GM19372 (cell line): ENCODE measurements at regions not wholly inside any gene's neighbourhood (a gene's known extent, or its start where the extent isn't known, plus 50 kb on each side); places are given as distances from the start of the nearest gene placed in this dataset.
"Not testable (repeated sequence)": the region's sequence is repeated elsewhere in the genome, so short reads cannot be mapped to it uniquely, and the experiment has no call there.

Source experiments
- ATAC-seq: cut with Tn5 transposase; IDR thresholded peaks from one replicate; pipeline ENCODE4 v1.9.1; 2021; ENCODE audit warnings: mild to moderate bottlenecking, low read depth, moderate library complexity; ENCODE audit not compliant: unreplicated experiment

DNA sequence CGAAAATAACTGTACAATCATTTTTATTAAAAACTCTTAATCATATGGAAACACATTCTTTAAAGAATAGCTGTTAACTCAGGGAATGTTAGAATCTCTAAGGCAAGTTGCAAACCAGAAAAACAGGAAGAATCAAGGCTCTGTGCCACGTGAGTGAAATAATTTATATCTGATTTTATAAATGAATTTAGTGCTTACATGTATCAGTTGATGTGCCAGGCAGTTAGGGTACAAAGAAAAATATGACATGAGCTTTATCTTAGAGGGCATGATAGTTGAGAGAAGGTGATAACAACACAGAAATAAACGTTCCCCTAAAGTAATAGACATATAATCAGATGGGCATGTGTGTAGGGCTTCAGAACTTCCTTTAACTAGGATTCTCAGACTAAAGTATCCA is 734.5 kb upstream of the CCDC179 start:
- ATAC-seq: no peak

DNA sequence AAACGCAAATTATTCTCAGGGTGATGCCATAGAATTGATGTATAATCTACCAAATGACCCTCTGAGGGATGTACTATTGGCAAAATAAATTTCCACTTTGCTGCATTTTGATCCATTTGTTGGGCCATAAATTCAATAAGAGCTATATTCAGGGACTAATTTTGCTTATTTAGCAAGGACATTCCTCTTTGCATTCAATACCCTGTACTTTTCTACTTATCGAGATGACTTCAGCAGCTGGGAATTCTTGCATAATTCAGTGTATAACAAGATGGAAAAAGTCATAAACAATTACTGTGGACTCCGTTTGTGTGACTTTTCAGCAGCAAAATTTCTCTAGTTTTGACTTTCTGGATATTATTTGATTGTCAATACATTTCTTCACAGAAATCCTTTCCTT is 744.7 kb upstream of the CCDC179 start:
- ATAC-seq: no peak

DNA sequence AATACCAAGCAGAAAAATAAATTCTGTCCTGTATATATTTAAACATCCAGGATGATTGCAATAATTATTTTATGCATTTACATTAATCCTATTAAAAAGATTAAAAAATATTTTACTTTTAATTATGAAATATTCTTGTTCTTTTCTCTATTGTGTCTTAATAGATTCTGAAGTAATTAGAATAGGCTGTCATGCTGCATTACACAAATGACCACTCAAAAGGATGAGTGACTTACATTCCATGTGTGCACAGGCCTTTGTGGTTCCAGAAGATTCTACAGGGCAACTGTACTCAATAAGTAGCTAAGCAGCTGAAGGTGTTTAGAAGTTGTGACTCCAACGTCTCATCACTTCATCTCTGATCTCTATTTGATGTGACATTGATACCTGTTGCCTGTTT is 745.9 kb upstream of the CCDC179 start:
- no peak for ATAC-seq

DNA sequence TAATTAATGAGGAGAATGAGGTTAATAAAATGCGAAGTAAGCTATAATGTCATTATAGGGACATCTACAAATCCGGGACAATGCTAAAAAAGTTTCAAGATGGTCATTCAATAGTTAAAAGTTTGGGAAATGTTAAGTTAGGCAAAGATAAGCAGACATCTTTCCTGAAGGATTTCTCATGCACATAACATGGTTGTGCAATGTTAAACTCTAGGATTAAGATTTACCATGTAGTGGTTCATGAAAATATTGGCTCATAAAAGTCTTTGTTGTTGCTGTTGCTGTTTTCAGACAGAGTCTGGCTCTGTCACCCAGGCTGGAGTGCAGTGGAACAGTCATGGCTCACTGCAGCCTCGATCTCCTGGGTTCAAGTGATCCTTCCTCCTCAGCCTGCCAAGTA is 751.5 kb upstream of the CCDC179 start:
- ATAC-seq: no peak

DNA sequence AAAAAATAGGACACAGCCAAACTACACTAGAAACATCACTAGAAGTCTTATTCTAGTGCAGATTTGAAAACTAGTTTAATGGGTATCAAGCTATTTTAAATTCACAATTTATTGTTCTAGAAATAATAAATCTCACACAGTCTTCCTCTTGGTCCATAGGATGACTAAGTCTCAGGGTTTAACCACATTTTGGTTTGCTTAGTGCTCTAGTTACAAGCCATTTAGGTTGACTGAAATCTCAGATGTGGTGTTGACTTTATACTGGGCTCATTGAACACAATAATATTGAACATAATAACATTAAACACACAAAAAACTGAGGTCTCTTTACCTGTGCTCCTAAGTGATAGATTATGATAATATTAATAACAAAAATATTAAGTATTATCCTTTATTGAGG is 760.3 kb upstream of the CCDC179 start:
- no peak for ATAC-seq

DNA sequence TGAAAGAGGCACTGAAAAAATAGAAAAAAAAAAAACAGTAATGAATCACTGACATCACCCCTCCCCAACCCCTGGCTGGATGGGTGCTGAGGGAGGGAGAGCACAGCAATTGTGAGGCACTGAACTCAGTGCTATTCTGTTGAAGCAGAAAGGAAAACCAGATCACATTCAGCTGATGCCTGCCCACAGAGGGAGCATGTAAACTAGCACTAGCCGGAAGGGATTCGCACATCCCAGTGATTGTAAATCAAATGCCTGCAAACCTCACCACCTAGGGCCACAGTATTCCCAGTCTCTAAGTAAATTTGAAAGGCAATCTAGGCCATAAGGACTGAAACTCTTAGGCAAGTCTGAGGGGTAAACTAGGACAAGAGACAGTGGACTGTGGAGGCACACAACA is 772.0 kb upstream of the CCDC179 start:
- ATAC-seq: no peak

DNA sequence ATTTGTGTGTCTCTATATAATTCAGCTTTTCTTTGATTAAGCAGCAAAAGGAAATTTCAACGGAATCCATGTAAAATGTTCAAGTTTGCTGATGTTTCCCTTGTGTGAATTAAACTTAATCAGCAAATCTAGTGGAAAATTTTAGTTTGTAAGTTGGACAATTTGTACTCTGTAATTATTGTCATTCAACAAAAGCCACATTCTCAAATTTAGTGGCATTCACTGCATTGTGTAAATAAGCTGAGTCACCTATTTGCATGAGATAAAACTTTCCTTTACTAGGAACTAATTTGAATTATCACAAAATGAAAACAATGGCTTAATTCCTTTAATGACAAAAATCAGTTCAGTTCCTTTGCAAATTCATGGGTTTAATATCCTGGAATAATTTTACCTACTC is 784.2 kb upstream of the CCDC179 start:
- no peak for ATAC-seq

DNA sequence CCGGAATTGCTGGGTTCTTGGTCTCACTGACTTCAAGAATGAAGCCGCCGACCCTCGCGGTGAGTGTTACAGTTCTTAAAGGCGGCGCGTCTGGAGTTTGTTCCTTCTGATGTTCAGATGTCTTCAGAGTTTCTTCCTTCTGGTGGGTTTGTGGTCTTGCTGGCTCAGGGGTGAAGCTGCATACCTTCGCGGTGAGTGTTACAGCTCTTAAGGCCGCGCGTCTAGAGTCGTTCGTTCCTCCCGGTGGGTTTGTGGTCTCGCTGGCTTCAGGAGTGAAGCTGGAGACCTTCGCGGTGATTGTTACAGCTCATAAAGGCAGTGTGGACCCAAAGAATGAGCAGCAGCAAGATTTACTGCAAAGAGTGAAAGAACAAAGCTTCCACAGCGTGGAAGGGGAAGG is 792.1 kb upstream of the CCDC179 start:
- not testable (repeated sequence) for ATAC-seq

DNA sequence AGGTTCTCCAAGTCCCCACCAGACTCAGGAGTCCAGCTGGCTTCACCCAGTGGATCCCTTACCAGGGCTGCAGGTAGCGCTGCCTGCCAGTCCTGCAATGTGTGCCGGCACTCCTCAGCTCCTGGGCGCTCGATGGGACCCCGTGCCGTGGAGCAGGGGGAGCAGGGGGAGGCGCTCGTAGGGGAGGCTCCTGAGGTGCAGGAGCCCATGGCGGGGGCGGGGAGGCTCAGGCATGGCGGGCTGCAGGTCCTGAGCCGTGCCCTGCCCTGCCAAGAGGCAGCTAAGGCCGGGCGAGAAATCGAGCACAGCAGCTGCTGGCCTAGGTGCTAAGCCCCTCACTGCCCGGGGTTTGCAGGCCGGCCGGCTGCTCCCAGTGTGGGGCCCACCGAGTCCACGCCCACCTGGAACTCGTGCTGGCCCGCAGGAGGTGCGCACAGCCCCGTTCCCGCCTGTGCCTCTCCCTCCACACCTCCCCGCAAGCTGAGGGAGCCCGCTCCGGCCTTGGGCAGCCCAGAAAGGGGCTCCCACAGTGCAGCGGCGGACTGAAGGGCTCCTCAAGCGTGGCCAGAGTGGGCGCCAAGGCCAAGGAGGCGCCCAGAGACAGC is 792.9 kb upstream of the CCDC179 start:
- no peak for ATAC-seq

DNA sequence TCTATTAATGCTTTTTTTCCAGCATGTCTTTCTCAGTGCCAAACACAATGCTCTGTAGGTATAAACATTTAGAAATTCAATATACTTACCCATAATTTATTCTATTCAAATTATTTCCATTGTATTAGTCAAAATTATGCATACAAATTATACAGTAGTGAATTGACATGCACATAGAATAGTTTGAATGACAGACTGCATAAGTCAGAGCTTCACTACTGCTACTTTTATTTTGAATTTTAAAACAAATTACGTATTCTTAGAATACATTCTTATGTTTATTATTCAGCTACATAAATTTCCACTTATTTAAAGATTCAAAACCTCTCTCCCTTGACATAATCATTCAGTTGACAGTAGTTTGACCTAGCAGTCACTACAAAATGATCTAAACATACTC is 808.0 kb upstream of the CCDC179 start:
- ATAC-seq: no peak

DNA sequence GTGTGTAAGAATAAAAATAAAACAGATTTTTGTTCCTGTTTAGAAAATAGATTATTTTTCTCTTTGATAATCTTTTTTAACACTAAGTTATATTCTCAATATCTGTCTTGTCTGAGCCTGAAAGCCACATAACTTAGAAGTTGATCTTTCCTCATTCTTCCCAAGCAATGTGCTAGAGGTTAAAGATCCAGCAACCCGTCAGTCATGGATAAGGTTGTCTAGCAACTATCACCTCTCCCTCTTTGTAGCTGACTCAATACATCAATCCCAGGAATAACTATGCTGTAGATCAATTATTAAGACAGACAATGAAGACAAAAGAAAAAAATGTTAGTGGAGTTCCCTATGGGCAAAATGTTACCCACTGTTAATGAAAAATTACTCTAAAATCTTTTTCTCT is 813.1 kb upstream of the CCDC179 start:
- ATAC-seq: no peak

DNA sequence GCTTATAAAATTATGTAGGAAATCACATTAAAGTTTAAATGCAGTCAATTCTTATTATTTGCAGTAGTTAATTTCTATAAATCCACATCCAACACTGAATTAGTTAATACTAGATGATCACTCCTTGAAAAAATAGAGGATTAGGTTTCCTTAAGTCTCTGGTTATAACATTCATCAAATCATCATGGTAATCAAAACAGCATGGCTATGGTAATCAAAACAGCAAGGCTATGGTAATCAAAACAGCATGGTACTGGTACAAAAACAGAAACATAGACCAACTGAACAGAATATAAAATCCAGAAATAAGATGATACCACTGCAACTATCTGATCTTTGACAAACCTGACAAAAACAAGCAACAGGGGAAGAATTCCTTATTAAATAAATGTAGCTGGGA is 814.6 kb upstream of the CCDC179 start:
- no peak for ATAC-seq

DNA sequence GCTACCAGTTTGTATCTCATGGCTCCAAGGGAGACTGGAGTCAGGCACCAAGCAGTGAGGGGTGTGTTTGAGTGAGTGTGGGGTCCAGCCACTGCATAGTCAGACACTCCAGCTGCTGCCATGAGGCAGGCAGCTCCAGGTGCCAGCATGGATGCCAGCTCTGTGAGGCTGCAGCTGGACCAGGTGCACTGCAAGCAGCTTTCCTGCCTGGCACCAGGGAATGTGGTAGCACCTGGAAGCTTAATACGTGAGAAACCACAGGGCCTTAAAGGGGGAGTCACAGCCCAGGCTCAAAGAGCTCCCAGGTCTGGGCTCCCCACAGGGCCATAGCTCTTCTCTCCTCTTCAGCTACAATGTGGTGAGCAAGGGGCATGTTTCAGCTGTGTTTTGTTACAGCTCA is 817.8 kb upstream of the LUZP2 start:
- ATAC-seq: no peak

DNA sequence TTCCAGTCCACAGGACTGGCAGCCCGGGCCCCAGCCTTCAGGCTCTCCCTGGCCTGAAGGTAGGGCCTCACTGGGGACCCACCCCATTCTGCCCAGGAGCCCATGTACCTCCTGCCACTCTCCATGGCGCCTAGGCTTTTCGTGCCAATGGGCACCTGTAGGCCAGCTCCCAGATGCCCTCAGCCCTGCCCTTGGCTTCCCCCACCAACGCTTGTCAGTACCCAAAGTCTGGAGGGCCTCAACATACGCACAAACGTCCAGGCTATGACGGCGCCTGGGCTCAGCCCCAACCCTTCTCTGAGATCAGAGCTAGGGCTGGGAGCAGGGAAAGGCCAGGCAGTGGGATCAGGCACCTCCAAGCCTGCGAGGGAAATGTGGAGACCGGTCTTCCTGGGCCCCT is 816.9 kb upstream of the LUZP2 start:
- ATAC-seq: no peak

DNA sequence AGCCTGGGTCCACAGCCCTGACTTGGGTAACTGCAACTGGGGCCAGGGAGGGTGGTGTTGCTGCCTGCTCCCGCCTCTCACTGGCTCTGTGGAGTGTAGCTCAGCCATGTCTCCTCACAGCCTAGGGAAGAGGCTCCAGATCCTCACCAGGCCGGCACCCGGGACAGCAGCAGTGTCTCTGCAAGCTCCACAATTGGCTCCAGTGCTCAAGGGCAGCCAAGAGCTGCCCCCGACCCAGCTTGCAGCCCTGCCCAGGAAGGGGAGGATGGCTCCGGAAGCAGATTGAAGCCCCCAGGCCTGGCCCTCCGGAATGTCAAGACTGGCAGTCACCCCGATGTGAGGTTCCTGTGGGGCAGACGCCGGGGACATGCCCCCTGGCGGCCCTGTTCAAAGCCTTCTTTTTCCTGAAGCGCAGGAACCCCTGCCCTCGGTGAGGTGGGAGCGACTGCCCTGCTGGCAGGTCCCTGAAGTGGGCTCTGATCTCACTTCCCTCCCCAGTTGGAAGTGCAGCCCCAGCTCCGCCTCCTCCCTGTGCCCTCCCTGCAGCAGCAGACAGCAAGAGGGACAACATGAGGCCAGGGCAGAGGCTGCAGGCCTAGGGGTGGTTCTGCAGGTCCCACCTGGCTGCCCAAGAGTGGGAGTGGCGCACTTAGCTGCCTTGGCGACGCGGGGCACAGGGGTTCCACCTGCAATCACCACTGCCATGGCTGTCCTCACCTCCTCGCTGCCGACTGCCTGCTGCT is 816.2 kb upstream of the LUZP2 start:
- ATAC-seq: no peak

DNA sequence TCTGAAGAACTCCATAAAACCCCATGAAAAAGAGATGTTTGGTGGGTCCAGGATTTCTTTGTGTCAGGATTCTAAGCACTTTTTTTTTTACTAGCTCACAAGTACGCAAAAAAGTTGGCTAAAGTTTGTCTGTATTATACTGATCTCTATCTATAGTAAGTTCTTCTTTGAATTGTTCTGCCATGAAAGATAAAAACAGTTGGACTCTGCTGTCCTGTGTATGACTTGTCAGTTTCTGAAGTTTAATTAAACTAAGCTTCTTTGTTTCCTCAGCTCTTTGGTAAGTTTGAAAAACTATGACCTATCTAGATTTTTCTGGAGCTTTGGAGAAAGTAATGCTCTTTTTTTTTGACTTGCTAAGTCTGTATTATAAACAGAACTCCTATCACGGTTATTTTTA is 812.2 kb upstream of the LUZP2 start:
- no peak for ATAC-seq

DNA sequence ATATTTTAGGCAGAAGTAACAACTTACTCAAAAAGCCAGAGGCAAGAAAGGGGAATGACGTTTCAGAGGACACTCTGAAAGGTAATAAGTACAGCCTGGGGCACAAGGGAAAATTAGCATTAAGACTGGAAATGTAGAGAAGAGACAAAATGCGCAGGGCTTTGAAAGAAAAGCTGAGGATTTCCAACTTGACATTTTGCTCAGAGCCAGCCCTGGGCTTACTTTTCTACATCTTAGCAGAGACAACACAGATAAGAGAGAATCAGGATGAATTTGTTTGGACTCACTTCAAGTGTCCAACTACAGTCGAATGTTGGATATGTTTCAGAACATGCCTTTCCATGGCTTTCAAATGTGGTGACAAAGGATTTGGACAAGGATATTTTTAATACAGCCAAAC is 808.9 kb upstream of the LUZP2 start:
- ATAC-seq: no peak

DNA sequence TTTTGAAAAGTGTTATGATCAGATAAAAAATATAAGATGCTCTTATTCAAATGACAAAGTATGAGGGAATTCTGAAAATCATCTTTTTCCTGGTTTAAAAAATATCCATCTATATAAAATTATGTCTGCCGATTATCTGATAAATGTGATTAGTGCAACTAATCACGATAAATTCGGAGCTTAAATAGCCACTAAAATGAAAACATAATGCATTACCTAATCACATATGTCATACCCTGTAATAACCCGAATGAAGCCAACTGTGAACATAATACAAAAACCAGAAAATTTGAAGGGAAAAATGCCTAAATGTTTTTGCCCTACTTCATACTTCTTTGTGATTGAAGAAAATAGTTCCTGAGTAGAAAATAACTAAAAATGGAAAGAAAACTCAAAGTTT is 808.4 kb upstream of the LUZP2 start:
- ATAC-seq: no peak

DNA sequence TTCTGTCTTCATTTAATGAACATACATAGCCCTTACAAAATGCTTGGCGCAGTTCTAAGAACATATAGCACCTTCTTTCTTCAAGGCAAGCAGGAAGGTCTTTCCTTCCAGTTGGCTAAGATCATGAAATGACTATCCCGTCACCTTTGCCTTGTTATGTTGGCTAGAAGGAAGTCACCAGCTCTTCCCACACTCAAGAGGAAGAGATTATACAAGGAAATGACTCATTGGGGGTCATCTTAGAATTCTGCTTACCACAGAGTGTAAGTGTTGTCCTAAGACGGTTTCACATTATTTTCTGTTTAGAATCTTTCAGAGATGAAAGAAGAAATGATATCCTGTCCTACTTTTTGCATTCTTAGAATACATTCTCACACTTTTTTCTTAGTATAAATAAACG is 808.0 kb upstream of the LUZP2 start:
- no peak for ATAC-seq

DNA sequence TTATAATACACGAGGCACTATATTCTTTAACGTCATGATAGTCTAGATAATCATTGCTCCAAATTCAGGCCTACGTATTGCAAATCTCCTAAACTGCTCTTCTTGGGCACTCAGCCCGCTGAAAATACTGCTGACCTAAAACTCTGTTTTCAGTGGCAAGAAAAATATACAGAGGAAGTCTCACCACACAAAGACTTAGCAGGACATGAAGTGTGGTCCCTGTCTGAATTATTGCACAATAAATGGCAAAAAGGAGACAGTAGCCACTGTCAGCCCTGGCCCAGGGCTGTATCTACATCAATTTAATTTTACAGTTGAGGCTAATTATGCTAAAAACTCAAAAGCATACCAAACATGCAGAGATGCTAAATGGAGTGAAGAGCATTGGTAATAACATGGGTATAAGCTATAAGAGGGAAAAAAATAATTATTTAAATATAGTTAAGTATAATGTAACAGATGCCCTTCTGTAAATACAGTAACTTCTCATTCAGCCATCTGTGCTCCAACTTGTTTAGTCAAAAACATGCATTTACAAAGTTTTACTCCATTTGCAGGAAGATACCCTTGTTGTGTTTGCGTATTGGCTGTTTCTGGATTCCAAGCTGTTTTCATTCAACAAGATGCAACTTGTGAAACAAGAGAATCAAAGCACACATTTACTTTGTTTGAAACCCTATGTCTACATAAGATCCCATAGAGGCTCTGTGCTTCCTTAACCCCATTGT is 800.0 kb upstream of the LUZP2 start:
- ATAC-seq: no peak

DNA sequence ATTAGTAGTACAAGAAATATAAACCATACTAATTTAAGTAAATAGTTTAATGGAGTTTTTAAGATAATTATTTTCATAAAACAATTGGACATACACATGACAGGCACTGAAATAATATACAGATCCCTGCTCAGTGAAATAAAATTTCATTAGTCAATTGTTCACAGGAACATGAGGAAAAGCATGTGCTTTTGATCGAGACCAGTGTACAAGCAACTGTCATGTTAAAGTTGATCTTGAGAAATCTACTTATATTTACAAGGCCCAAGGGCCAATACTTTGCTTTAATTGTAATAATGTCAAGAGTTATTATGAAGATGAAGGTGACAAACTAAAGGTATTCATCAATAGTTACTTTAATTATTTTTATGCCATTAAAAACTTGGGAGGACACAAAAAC is 792.7 kb upstream of the LUZP2 start:
- ATAC-seq: no peak

DNA sequence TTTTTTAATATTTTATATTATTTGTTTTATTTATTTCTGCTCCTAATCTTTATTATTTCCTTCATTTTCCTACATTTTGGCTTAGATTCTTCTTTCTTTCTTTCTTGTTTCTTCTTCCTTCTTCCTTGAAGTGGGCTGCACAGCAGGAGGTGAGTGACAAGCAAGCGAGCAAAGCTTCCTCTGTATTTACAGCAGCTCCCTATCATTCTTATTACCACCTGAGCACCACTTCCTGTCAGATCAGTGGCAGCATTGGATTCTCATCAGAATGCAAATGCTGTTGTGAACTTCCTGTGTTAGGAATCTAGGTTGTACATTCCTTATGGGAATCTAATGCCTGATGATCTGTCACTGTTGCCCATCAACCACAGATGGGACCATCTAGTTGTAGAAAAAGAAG is 784.9 kb upstream of the LUZP2 start:
- ATAC-seq: no peak
